GM12878 (cell line): ENCODE measurements at regions not wholly inside any gene's neighbourhood (a gene's known extent, or its start where the extent isn't known, plus 50 kb on each side); places are given as distances from the start of the nearest gene placed in this dataset.

Source experiments
- ATAC-seq: fragments of 200-7000 bp; cut with Tn5 transposase; 3 replicates; pipeline ENCODE4 v1.9.1; 2020; ENCODE audit warnings: mild to moderate bottlenecking, moderate library complexity
- BruUV-seq: library from RNA; stranded (reverse); fragments of 400-500 nt; replicated peaks from 2 replicates; lab custom pipeline; 2021; lab: Mats Ljungman, UMichigan
- CTCF ChIA-PET: fragments of 300-600 bp; sonication (Branson Sonifier 250); formaldehyde crosslinking; extraction: SDS; loops from one replicate; lab custom pipeline; 2021; ENCODE audit warnings: inconsistent platforms; lab: Yijun Ruan, JAX
- POLR2A ChIA-PET: fragments of 350-600 bp; formaldehyde crosslinking; extraction: SDS; loops from one replicate; lab custom pipeline; 2021; ENCODE audit warnings: inconsistent platforms; lab: Charles Lee
- RAD21 ChIA-PET: fragments of 300-600 bp; sonication (Branson Sonifier 250); formaldehyde crosslinking; loops from one replicate; lab custom pipeline; 2023; ENCODE audit warnings: antibody characterized with exemption; ENCODE audit not compliant: unreplicated experiment; lab: Charles Lee
- SMC1A ChIA-PET: fragments of 300-600 bp; sonication (Branson Sonifier 250); formaldehyde crosslinking; loops from one replicate; lab custom pipeline; 2023; ENCODE audit not compliant: unreplicated experiment, uncharacterized antibody; lab: Charles Lee
- DNase-seq: peaks from one replicate; pipeline ENCODE4 v3.0.0-alpha.2; 2011; ENCODE audit warnings: low read depth, low spot score
- FAIRE-seq: peaks from 3 replicates; lab custom pipeline; 2011; peaks lifted over from hg19 to GRCh38; lab: Jason Lieb, UNC
- H2AFZ ChIP-seq: 2 replicates; pipeline ENCODE4 v1.6.0; 2011; ENCODE audit warnings: low read depth, low read length, control low read depth; ENCODE audit not compliant: control insufficient read depth
- H3K27ac ChIP-seq: 2 replicates; pipeline ENCODE4 v1.5.1; 2011; ENCODE audit warnings: control low read depth; ENCODE audit not compliant: control insufficient read depth, insufficient read depth
- H3K27me3 ChIP-seq, 2 experiments: replicated peaks in 1 of 2; 2 replicates each; pipeline versions ENCODE4 v1.6.0 to v1.6.1; 2011; ENCODE audit warnings: low read length in 1 of 2; ENCODE audit not compliant: control insufficient read depth in 2 of 2, insufficient read depth in 2 of 2
- H3K36me3 ChIP-seq, 2 experiments: 2 replicates each; pipeline ENCODE4 v1.5.1; 2011; ENCODE audit warnings: low read length in 1 of 2; ENCODE audit not compliant: control insufficient read depth in 2 of 2, insufficient read depth in 2 of 2
- H3K4me1 ChIP-seq: 2 replicates; pipeline ENCODE4 v1.6.1; 2011; ENCODE audit warnings: mild to moderate bottlenecking, low read length, moderate library complexity, mixed read lengths; ENCODE audit not compliant: control insufficient read depth, insufficient read depth
- H3K4me2 ChIP-seq: 2 replicates; pipeline ENCODE4 v1.6.0; 2011; ENCODE audit warnings: control low read depth; ENCODE audit not compliant: control insufficient read depth, insufficient read depth
- H3K4me3 ChIP-seq: fragments of 200-600 bp; sonication (generic); 2 replicates; pipeline ENCODE4 v1.5.1; 2016
- H3K79me2 ChIP-seq: 2 replicates; pipeline ENCODE4 v1.6.0; 2011; ENCODE audit warnings: low read length; ENCODE audit not compliant: control insufficient read depth, insufficient read depth
- H3K9ac ChIP-seq: 2 replicates; pipeline ENCODE4 v1.8.0; 2011; ENCODE audit warnings: low read length, control low read depth, mixed read lengths; ENCODE audit not compliant: control insufficient read depth, insufficient read depth
- H3K9me3 ChIP-seq: replicated peaks from 3 replicates; pipeline ENCODE4 v1.5.1; 2011; ENCODE audit warnings: mild to moderate bottlenecking, low read length; ENCODE audit not compliant: control insufficient read depth, insufficient read depth
- H4K20me1 ChIP-seq: 2 replicates; pipeline ENCODE4 v1.6.0; 2011; ENCODE audit not compliant: control insufficient read depth, insufficient read depth
- BCL11A ChIP-seq: IDR thresholded peaks from 2 replicates; pipeline ENCODE4 v1.6.1; 2011; ENCODE audit warnings: low read depth, low read length
- BHLHE40 ChIP-seq, 2 experiments: fragments of 450-650 bp in 1 of 2; IDR thresholded peaks; 2 replicates each; pipeline ENCODE4 v1.6.1; 2011 to 2017; ENCODE audit warnings: low read depth in 2 of 2, borderline replicate concordance in 1 of 2, improper control_type of control experiment in 1 of 2, low read length in 1 of 2, mild to moderate bottlenecking in 1 of 2
- BRCA1 ChIP-seq: IDR thresholded peaks from 2 replicates; pipeline ENCODE4 v1.6.1; 2011; ENCODE audit warnings: low read depth, low read length, improper control_type of control experiment
- CBFB ChIP-seq: IDR thresholded peaks from 2 replicates; pipeline ENCODE4 v1.6.1; 2016; ENCODE audit warnings: antibody characterized with exemption, low read depth
- CBX3 ChIP-seq: fragments of 200-600 bp; sonication (generic); IDR thresholded peaks from 2 replicates; pipeline ENCODE4 v1.6.1; 2016; ENCODE audit warnings: low read depth, borderline replicate concordance
- CEBPB ChIP-seq, 2 experiments: fragments of 150-350 bp in 1 of 2; IDR thresholded peaks; 2 replicates each; pipeline ENCODE4 v1.6.1; 2012 to 2014; ENCODE audit warnings: low read depth in 2 of 2, low read length in 2 of 2, borderline replicate concordance in 1 of 2, inconsistent platforms in 1 of 2
- CEBPZ ChIP-seq: fragments of 150-350 bp; IDR thresholded peaks from 2 replicates; pipeline ENCODE4 v1.6.1; 2016; ENCODE audit warnings: low read depth, low read length
- DPF2 ChIP-seq: fragments of 450-650 bp; IDR thresholded peaks from 2 replicates; pipeline ENCODE4 v1.6.1; 2017; ENCODE audit warnings: mild to moderate bottlenecking
- EED ChIP-seq: sonication (generic); IDR thresholded peaks from 2 replicates; pipeline ENCODE4 v1.6.1; 2016; ENCODE audit warnings: antibody characterized with exemption, low read depth
- GABPA ChIP-seq: IDR thresholded peaks from 2 replicates; pipeline ENCODE4 v1.6.1; 2014; ENCODE audit warnings: antibody characterized with exemption, low read depth, mild to moderate bottlenecking, inconsistent platforms
- LARP7 ChIP-seq: fragments of 450-650 bp; IDR thresholded peaks from 2 replicates; pipeline ENCODE4 v1.6.1; 2017; ENCODE audit warnings: mild to moderate bottlenecking
- MTA3 ChIP-seq: IDR thresholded peaks from 2 replicates; pipeline ENCODE4 v1.6.1; 2012; ENCODE audit warnings: low read length, inconsistent platforms, borderline replicate concordance
- RB1 ChIP-seq: fragments of 450-650 bp; formaldehyde crosslinking; IDR thresholded peaks from 2 replicates; pipeline ENCODE4 v1.6.1; 2017; ENCODE audit warnings: mild to moderate bottlenecking, borderline replicate concordance
- RCOR1 ChIP-seq: conservative IDR thresholded peaks from 2 replicates; pipeline ENCODE4 v1.6.1; 2012; ENCODE audit warnings: low read depth, low read length, improper control_type of control experiment
- RELA ChIP-seq: fragments of 450-650 bp; IDR thresholded peaks from 2 replicates; pipeline ENCODE4 v1.8.0; 2014; ENCODE audit warnings: borderline replicate concordance; ENCODE audit not compliant: partially characterized antibody
- RELB ChIP-seq: fragments of 450-650 bp; IDR thresholded peaks from 2 replicates; pipeline ENCODE4 v1.6.1; 2017; ENCODE audit warnings: low read depth, mild to moderate bottlenecking, moderate library complexity
- TARDBP ChIP-seq: IDR thresholded peaks from 2 replicates; pipeline ENCODE4 v1.6.1; 2016; ENCODE audit warnings: borderline replicate concordance
- TCF12 ChIP-seq: IDR thresholded peaks from 2 replicates; pipeline ENCODE4 v1.6.1; 2011; ENCODE audit warnings: low read depth, mild to moderate bottlenecking, low read length
- ZBTB33 ChIP-seq: fragments of 450-650 bp; IDR thresholded peaks from 2 replicates; pipeline ENCODE4 v1.6.1; 2017; ENCODE audit warnings: mild to moderate bottlenecking
- WGBS: methylation state at CpG from one replicate; pipeline ENCODE4 v1.1.6; 2016; ENCODE audit warnings: low lambda C conversion rate; ENCODE audit not compliant: insufficient replicate concordance, insufficient coverage; ENCODE audit errors: missing lambda C conversion rate; 5-methylcytosine and 5-hydroxymethylcytosine counted together
- in situ Hi-C: fragments of 300-500 bp; cut with MboI; formaldehyde crosslinking; loops from 9 replicates; pipeline ENCODE4 v1.14.3; 2018; ENCODE audit warnings: mixed read lengths
- intact Hi-C: fragments of 100-400 bp; cut with micrococcal nuclease; formaldehyde crosslinking; loops from one replicate; pipeline ENCODE4 v1.14.2; 2022; ENCODE audit not compliant: unreplicated experiment

GRCh38 chr13:93101226-93101734 is 125.3 kb upstream of the GPC6 start (continued):
- no peak for TF ChIP-seq CEBPZ
- TF ChIP-seq CBX3 = no peak
- no peak for TF ChIP-seq EED
- no peak for TF ChIP-seq BRCA1

GRCh38 chr13:93104270-93104669 is 122.3 kb upstream of the GPC6 start:
- Histone ChIP-seq H3K27me3 (no peaks in the 10 kb centered on the region), H2AFZ (no peak overlapping the region), H4K20me1 (no peaks in the 10 kb centered on the region), H3K79me2 (no peaks in the 10 kb centered on the region), H3K36me3 (no peaks in the 10 kb centered on the region), H3K27ac (no peak overlapping the region), H3K4me3 (no peak overlapping the region), H3K9ac (no peak overlapping the region), H3K9me3 (no peaks in the 10 kb centered on the region), H3K4me1 (no peaks in the 10 kb centered on the region), H3K4me2 (no peak overlapping the region)
- RAD21 ChIA-PET = no interaction called here
- ATAC-seq = no peak
- in situ Hi-C loops (no loop called here), intact Hi-C loops (no loop called here)
- no TSS peak for BruUV-seq
- SMC1A ChIA-PET = no interaction called here
- no peak for DNase-seq
- FAIRE-seq = no peak
- POLR2A ChIA-PET = no interaction called here
- CTCF ChIA-PET = no interaction called here
- 31% methylated on average over 6 of the region's 6 CpGs for WGBS
- TF ChIP-seq LARP7 (no peak), RELA (no peak), TARDBP (no peak), DPF2 (no peak), RCOR1 (no peak), TCF12 (no peak), BRCA1 (no peak), MTA3 (no peak), ZBTB33 (no peak), RELB (no peak), CBFB (no peak), RB1 (no peak), CEBPB (IDR thresholded peaks at IDR 0.05; ENCODE audit: borderline replicate concordance in 1 of 2, low read depth in 2 of 2, low read length in 2 of 2) (no peak), GABPA (no peak), BCL11A (no peak), BHLHE40 (IDR thresholded peaks at IDR 0.05; ENCODE audit: borderline replicate concordance in 1 of 2, low read depth in 2 of 2, low read length in 1 of 2) (no peak)
